ENCODE measurements at regions not wholly inside any gene's neighbourhood (a gene's known extent, or its start where the extent isn't known, plus 50 kb on each side); places are given as distances from the start of the nearest gene placed in this dataset.
"Not testable (repeated sequence)": the region's sequence is repeated elsewhere in the genome, so short reads cannot be mapped to it uniquely, and the experiment has no call there.

- no peak for DNase-seq (ENCODE audit: low spot score)
These were observed 250.6 kb downstream of the SMAD2 start for GRCh38 chr18:47679864-47680263.

- no peak for DNase-seq (ENCODE audit: low spot score)
These were observed 252.5 kb downstream of the SMAD2 start for GRCh38 chr18:47677952-47678351.

- DNase-seq (ENCODE audit: low spot score) = no peak
These were observed 260.6 kb downstream of the SMAD2 start for GRCh38 chr18:47669815-47670214.

GRCh38 chr18:47658498-47658897 lies 272.0 kb downstream of the SMAD2 start:
- DNase-seq (ENCODE audit: low spot score) = no peak

GRCh38 chr18:47654988-47655387 lies 275.5 kb downstream of the SMAD2 start:
- DNase-seq (ENCODE audit: low spot score) = no peak

GRCh38 chr18:47644896-47645295 lies 285.6 kb downstream of the SMAD2 start:
- no peak for DNase-seq (ENCODE audit: low spot score)

- DNase-seq (ENCODE audit: low spot score) = not testable (repeated sequence)
These were observed 292.9 kb downstream of the SMAD2 start for GRCh38 chr18:47637551-47637950.

GRCh38 chr18:47635416-47635815 lies 295.0 kb downstream of the SMAD2 start:
- no peak for DNase-seq (ENCODE audit: low spot score)

GRCh38 chr18:47632970-47633635 lies 297.4 kb downstream of the SMAD2 start:
- no peak for DNase-seq (ENCODE audit: low spot score)

GRCh38 chr18:47628893-47629292 lies 301.6 kb downstream of the SMAD2 start:
- DNase-seq (ENCODE audit: low spot score) = no peak

- no peak for DNase-seq (ENCODE audit: low spot score)
These were observed 302.1 kb downstream of the SMAD2 start for GRCh38 chr18:47628240-47628781.

- no peak for DNase-seq (ENCODE audit: low spot score)
These were observed 303.4 kb downstream of the SMAD2 start for GRCh38 chr18:47627030-47627429.

- no peak for DNase-seq (ENCODE audit: low spot score)
These were observed 310.5 kb downstream of the SMAD2 start for GRCh38 chr18:47619771-47620448.

- no peak for DNase-seq (ENCODE audit: low spot score)
These were observed 311.7 kb downstream of the SMAD2 start for GRCh38 chr18:47618758-47619157.

- DNase-seq (ENCODE audit: low spot score) = no peak
These were observed 315.4 kb downstream of the SMAD2 start for GRCh38 chr18:47615043-47615442.

- DNase-seq (ENCODE audit: low spot score) = no peak
These were observed 316.5 kb downstream of the SMAD2 start for GRCh38 chr18:47613929-47614328.

- DNase-seq (ENCODE audit: low spot score) = no peak
These were observed 318.8 kb downstream of the SMAD2 start for GRCh38 chr18:47611649-47612048.

- no peak for DNase-seq (ENCODE audit: low spot score)
These were observed 323.9 kb downstream of the SMAD2 start for GRCh38 chr18:47606526-47606925.

GRCh38 chr18:47605093-47605492 lies 325.4 kb downstream of the SMAD2 start:
- no peak for DNase-seq (ENCODE audit: low spot score)

- DNase-seq (ENCODE audit: low spot score) = no peak
These were observed 326.4 kb downstream of the SMAD2 start for GRCh38 chr18:47604021-47604420.

GRCh38 chr18:47603158-47603557 lies 327.3 kb downstream of the SMAD2 start:
- no peak for DNase-seq (ENCODE audit: low spot score)

- DNase-seq (ENCODE audit: low spot score) = no peak
These were observed 328.1 kb downstream of the SMAD2 start for GRCh38 chr18:47602273-47602897.
